Sigmoid colon (tissue), 6 donors: ENCODE measurements at regions not wholly inside any gene's neighbourhood (a gene's known extent, or its start where the extent isn't known, plus 50 kb on each side); places are given as distances from the start of the nearest gene placed in this dataset.

Experiments
- DNase-seq: peaks from one replicate; pipeline ENCODE4 v3.0.0-alpha.2; 2019
- H3K27ac ChIP-seq, 4 donors: fragments of 200-600 bp; sonication (generic); one replicate each; pipeline ENCODE4 v1.5.1; 2016 to 2019; ENCODE audit warnings: mild to moderate bottlenecking in 1 of 4
- H3K27me3 ChIP-seq, 3 donors: fragments of 200-600 bp; sonication (generic); one replicate each; pipeline ENCODE4 v1.5.1; 2019; ENCODE audit warnings: mild to moderate bottlenecking in 1 of 3
- H3K36me3 ChIP-seq, 4 donors: fragments of 200-600 bp; sonication (generic); one replicate each; pipeline ENCODE4 v1.5.1; 2016 to 2019
- H3K4me1 ChIP-seq, 4 donors: fragments of 200-600 bp; sonication (generic); one replicate each; pipeline ENCODE4 v1.5.1; 2017 to 2019
- H3K4me3 ChIP-seq, 4 donors: fragments of 200-600 bp; sonication (generic); one replicate each; pipeline ENCODE4 v1.5.1; 2017 to 2019; ENCODE audit warnings: mild to moderate bottlenecking in 2 of 4, moderate library complexity in 1 of 4
- H3K9me3 ChIP-seq, 4 donors: fragments of 200-600 bp in 3 of 4; sonication (generic) in 3 of 4; one replicate each; pipeline versions ENCODE4 v1.5.1 to v1.6.1; 2013 to 2019
- EP300 ChIP-seq, 4 donors: sonication (generic); formaldehyde crosslinking; IDR thresholded peaks; one replicate each; pipeline ENCODE4 v1.6.1; 2017; ENCODE audit warnings: antibody characterized with exemption in 4 of 4
- POLR2A ChIP-seq, 2 donors: fragments of 450-650 bp; IDR thresholded peaks; one replicate each; pipeline ENCODE4 v1.6.1; 2016; ENCODE audit warnings: antibody characterized with exemption in 2 of 2, mild to moderate bottlenecking in 2 of 2, moderate library complexity in 2 of 2
- POLR2AphosphoS5 ChIP-seq, 4 donors: sonication (generic); formaldehyde crosslinking; IDR thresholded peaks; one replicate each; pipeline ENCODE4 v1.6.1; 2017; ENCODE audit warnings: antibody characterized with exemption in 4 of 4
- WGBS, 2 donors: extraction: QIAGEN DNeasy Blood & Tissue Kit; methylation state at CpG; one replicate each; pipeline ENCODE4 v1.1.7; 2013; 5-methylcytosine and 5-hydroxymethylcytosine counted together
- intact Hi-C: fragments of 100-400 bp; cut with DNase I; formaldehyde crosslinking; loops from one replicate; pipeline ENCODE4 v1.15.1; 2023
- TF ChIP-seq, protein P1 (sequence below), 4 experiments: fragments of 450-650 bp in 3 of 4; fragments of 200-600 bp in 1 of 4; IDR thresholded peaks; one replicate each; pipeline ENCODE4 v1.5.1; 2016 to 2019; ENCODE audit warnings: antibody characterized with exemption in 4 of 4, mild to moderate bottlenecking in 3 of 4, moderate library complexity in 2 of 4
- donor health status: healthy with polysubstance abuse.
- donor health status: healthy.

DNA sequence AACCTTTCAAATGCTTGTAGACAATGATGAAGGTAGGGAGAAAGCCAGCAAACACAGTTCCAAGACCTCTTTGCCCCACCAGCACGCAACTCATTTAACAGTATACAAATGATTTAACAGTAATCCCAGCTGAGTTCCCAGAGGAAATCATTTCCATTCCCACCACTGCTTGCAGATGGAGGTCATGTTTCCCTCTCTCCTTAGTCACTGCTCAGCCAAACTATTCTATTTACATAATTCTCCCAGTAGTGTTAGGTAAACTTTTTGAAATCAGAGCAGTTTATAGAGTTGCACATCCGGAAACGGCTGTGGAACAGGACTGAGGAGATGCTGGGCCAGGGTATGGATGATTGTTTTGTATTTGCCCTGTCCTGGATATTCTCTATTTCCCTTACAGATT is 328.5 kb downstream of the FIGN start:
- DNase-seq, result no peak
- H3K4me3 ChIP-seq, result no peak overlapping the region
- no peaks in the 10 kb centered on the region for H3K4me1 ChIP-seq
- H3K36me3 ChIP-seq, result no peaks in the 10 kb centered on the region
- H3K27me3 ChIP-seq, result no peaks in the 10 kb centered on the region
- 33 to 43% methylated on average over 3 of the region's 3 CpGs for WGBS, 2 donors
- TF ChIP-seq, protein P1, sequence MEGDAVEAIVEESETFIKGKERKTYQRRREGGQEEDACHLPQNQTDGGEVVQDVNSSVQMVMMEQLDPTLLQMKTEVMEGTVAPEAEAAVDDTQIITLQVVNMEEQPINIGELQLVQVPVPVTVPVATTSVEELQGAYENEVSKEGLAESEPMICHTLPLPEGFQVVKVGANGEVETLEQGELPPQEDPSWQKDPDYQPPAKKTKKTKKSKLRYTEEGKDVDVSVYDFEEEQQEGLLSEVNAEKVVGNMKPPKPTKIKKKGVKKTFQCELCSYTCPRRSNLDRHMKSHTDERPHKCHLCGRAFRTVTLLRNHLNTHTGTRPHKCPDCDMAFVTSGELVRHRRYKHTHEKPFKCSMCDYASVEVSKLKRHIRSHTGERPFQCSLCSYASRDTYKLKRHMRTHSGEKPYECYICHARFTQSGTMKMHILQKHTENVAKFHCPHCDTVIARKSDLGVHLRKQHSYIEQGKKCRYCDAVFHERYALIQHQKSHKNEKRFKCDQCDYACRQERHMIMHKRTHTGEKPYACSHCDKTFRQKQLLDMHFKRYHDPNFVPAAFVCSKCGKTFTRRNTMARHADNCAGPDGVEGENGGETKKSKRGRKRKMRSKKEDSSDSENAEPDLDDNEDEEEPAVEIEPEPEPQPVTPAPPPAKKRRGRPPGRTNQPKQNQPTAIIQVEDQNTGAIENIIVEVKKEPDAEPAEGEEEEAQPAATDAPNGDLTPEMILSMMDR (IDR thresholded peaks at IDR 0.05), result no peak
- TF ChIP-seq EP300 (IDR thresholded peaks at IDR 0.05), result no peak
- no peak for TF ChIP-seq POLR2A (IDR thresholded peaks at IDR 0.05)
- TF ChIP-seq POLR2AphosphoS5 (IDR thresholded peaks at IDR 0.05), result no peak
- no peak overlapping the region for H3K27ac ChIP-seq
- intact Hi-C loops, result no loop called here
- H3K9me3 ChIP-seq, result no peaks in the 10 kb centered on the region

DNA sequence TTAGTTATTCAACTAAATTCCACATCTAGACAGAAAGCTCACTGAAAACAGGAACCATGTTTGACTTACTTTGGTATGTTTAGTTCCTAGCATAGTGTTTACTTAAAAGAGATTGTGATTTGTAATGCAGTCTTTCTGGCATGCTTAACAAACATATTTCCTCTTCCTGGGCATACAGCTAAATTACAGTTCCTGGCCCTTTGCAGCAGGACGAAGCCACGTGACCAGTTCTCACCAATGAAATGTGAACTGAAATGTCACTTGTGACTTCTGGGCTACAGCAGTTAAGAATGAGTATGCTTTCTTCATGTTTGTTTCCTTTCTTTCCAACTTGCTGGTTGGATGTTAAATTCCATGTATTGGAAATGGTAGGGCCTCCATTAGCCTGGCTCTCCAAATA is 330.5 kb downstream of the FIGN start:
- Histone ChIP-seq H3K27ac (no peak overlapping the region), H3K36me3 (no peaks in the 10 kb centered on the region), H3K4me3 (no peak overlapping the region), H3K27me3 (no peaks in the 10 kb centered on the region), H3K4me1 (no peaks in the 10 kb centered on the region), H3K9me3 (no peaks in the 10 kb centered on the region)
- DNase-seq, result no peak
- intact Hi-C loops, result no loop called here
- TF ChIP-seq POLR2AphosphoS5 (IDR thresholded peaks at IDR 0.05), result no peak
- TF ChIP-seq, protein P1 (IDR thresholded peaks at IDR 0.05), result no peak
- no peak for TF ChIP-seq EP300 (IDR thresholded peaks at IDR 0.05)
- TF ChIP-seq POLR2A (IDR thresholded peaks at IDR 0.05), result no peak
- 77 to 79% methylated on average over 2 of the region's 2 CpGs for WGBS, 2 donors

DNA sequence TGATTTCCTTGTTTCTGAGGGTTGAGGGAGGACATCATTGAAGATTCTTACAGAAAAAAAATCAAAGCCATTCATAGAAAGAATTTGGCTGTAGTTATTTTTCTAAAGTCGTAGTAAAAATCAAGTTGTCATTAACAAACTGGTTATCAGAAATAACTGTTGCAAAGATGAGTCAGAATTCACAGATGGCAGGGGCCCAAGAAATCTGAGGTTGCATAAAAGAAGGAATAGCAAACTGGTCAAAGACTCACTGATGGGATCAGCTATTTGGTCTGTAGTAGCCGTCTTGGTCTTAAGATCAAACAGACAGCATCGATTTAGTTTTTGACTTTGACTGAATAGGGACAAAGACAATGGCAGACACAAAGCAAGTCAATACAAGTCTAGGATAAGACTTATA is 334.3 kb downstream of the FIGN start:
- 81 to 86% methylated on average over 3 of the region's 3 CpGs for WGBS, 2 donors
- Histone ChIP-seq H3K9me3 (no peaks in the 10 kb centered on the region), H3K27ac (no peak overlapping the region), H3K36me3 (no peaks in the 10 kb centered on the region), H3K4me1 (no peaks in the 10 kb centered on the region), H3K4me3 (no peak overlapping the region), H3K27me3 (no peaks in the 10 kb centered on the region)
- TF ChIP-seq POLR2AphosphoS5 (IDR thresholded peaks at IDR 0.05), result no peak
- TF ChIP-seq, protein P1 (IDR thresholded peaks at IDR 0.05), result no peak
- no peak for TF ChIP-seq EP300 (IDR thresholded peaks at IDR 0.05)
- no peak for TF ChIP-seq POLR2A (IDR thresholded peaks at IDR 0.05)
- intact Hi-C loops, result no loop called here
- DNase-seq, result no peak

DNA sequence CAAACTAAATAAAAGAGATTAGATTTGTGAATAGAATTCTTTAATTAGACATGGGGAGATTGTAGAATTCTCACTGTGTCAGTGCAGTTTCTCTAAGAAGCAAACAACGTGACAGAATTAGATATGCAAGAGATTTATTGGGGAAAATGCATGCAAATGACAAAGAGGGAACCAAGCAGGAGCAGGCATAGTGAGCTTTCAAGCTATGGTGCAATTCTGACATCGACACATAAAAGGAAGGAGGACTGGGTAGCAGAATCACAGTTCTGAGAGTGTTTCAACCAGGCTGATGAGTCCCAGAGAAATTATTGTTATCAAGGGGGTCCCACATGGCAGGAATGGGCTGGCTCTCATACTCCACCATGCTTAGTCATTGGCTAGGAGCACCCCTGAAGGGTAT is 338.4 kb downstream of the FIGN start:
- intact Hi-C loops, result no loop called here
- TF ChIP-seq POLR2AphosphoS5 (IDR thresholded peaks at IDR 0.05), result no peak
- no peak for TF ChIP-seq EP300 (IDR thresholded peaks at IDR 0.05)
- TF ChIP-seq, protein P1 (IDR thresholded peaks at IDR 0.05), result no peak
- no peak for TF ChIP-seq POLR2A (IDR thresholded peaks at IDR 0.05)
- no peak overlapping the region for H3K4me3 ChIP-seq
- H3K4me1 ChIP-seq, result no peaks in the 10 kb centered on the region
- 54 to 61% methylated on average over 2 of the region's 2 CpGs for WGBS, 2 donors
- H3K9me3 ChIP-seq, result no peaks in the 10 kb centered on the region
- H3K27me3 ChIP-seq, result no peaks in the 10 kb centered on the region
- H3K36me3 ChIP-seq, result no peaks in the 10 kb centered on the region
- no peak for DNase-seq
- no peak overlapping the region for H3K27ac ChIP-seq

DNA sequence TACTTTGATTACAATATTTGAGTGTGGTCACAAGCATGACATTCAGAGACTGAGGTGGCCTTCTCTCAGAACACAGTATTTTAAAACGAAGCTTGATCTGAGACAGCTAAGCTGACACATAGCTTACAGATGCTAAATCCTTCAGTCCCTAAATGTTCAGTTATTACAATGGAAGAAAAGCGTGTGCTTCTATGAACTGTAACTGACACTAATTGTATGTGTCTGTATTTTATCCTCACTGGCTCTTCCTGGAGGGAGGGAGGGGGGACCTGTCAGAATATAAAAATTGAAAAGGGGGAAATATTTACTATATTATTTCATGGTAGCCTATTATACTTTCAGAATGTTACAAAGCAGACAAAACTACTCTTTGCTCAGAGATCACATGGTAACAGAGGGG is 340.2 kb downstream of the FIGN start:
- TF ChIP-seq POLR2AphosphoS5 (IDR thresholded peaks at IDR 0.05) (no peak), EP300 (IDR thresholded peaks at IDR 0.05) (no peak), POLR2A (IDR thresholded peaks at IDR 0.05) (no peak)
- TF ChIP-seq, protein P1 (IDR thresholded peaks at IDR 0.05), result no peak
- Histone ChIP-seq H3K27ac (no peak overlapping the region), H3K4me1 (no peaks in the 10 kb centered on the region), H3K9me3 (no peaks in the 10 kb centered on the region), H3K27me3 (no peaks in the 10 kb centered on the region), H3K36me3 (no peaks in the 10 kb centered on the region), H3K4me3 (no peak overlapping the region)
- 74 to 79% methylated on average over 2 of the region's 2 CpGs for WGBS, 2 donors
- DNase-seq, result no peak
- intact Hi-C loops, result no loop called here
